T-helper 1 cell treated with Interleukin-12 subunit alpha and Interleukin-12 subunit beta and Interleukin-4 antibody, amounts not matched to agents 30 μg/mL and 1 μg/mL, for 36 hours (primary cell): ENCODE measurements at regions not wholly inside any gene's neighbourhood (a gene's known extent, or its start where the extent isn't known, plus 50 kb on each side); places are given as distances from the start of the nearest gene placed in this dataset.

ENCODE experiments used
- H3K27ac Mint-ChIP-seq: one replicate; pipeline ENCODE4 v1.8.0; 2021; ENCODE audit warnings: mild to moderate bottlenecking, mixed read lengths
- H3K27me3 Mint-ChIP-seq: one replicate; pipeline ENCODE4 v1.8.0; 2021; ENCODE audit warnings: low read depth, mixed read lengths
- H3K36me3 Mint-ChIP-seq: one replicate; pipeline ENCODE4 v1.8.0; 2021; ENCODE audit warnings: low read depth, mixed read lengths
- H3K4me1 Mint-ChIP-seq: one replicate; pipeline ENCODE4 v1.8.0; 2021; ENCODE audit warnings: low read depth, mixed read lengths
- H3K4me3 Mint-ChIP-seq: one replicate; pipeline ENCODE4 v1.8.0; 2021; ENCODE audit warnings: mild to moderate bottlenecking, moderate library complexity, mixed read lengths
- H3K9me3 Mint-ChIP-seq: one replicate; pipeline ENCODE4 v1.8.0; 2021; ENCODE audit warnings: mixed read lengths

- Mint-ChIP-seq H3K27ac (peak overlapping the region; percentile 22), H3K27me3 (peaks cover 75% of the 10 kb centered on the region), H3K9me3 (no peaks in the 10 kb centered on the region), H3K4me3 (peak overlapping the region; percentile 36), H3K4me1 (peaks cover 2% of the 10 kb centered on the region), H3K36me3 (no peaks in the 10 kb centered on the region)
Measured at GRCh38 chr2:45168711-45169338, 159.6 kb upstream of the SIX2 start.

GRCh38 chr2:45167920-45168629, 158.8 kb upstream of the SIX2 start:
- no peaks in the 10 kb centered on the region for H3K36me3 Mint-ChIP-seq
- peaks cover 70% of the 10 kb centered on the region for H3K27me3 Mint-ChIP-seq
- no peak overlapping the region for H3K4me3 Mint-ChIP-seq
- H3K9me3 Mint-ChIP-seq = no peaks in the 10 kb centered on the region
- no peak overlapping the region for H3K27ac Mint-ChIP-seq
- peaks cover 2% of the 10 kb centered on the region for H3K4me1 Mint-ChIP-seq

GRCh38 chr2:45166229-45166890, 157.1 kb upstream of the SIX2 start:
- Mint-ChIP-seq H3K4me1 (peaks cover 2% of the 10 kb centered on the region), H3K27me3 (peaks cover 62% of the 10 kb centered on the region), H3K36me3 (no peaks in the 10 kb centered on the region), H3K27ac (no peak overlapping the region), H3K9me3 (no peaks in the 10 kb centered on the region), H3K4me3 (no peak overlapping the region)

GRCh38 chr2:45162711-45163110, 153.5 kb upstream of the SIX2 start:
- H3K4me1 Mint-ChIP-seq = no peaks in the 10 kb centered on the region
- H3K4me3 Mint-ChIP-seq = no peak overlapping the region
- peaks cover 42% of the 10 kb centered on the region for H3K27me3 Mint-ChIP-seq
- H3K27ac Mint-ChIP-seq = no peak overlapping the region
- no peaks in the 10 kb centered on the region for H3K9me3 Mint-ChIP-seq
- H3K36me3 Mint-ChIP-seq = no peaks in the 10 kb centered on the region

- Mint-ChIP-seq H3K9me3 (no peaks in the 10 kb centered on the region), H3K4me3 (no peak overlapping the region), H3K4me1 (no peaks in the 10 kb centered on the region), H3K36me3 (no peaks in the 10 kb centered on the region), H3K27me3 (peaks cover 6% of the 10 kb centered on the region), H3K27ac (no peak overlapping the region)
Measured at GRCh38 chr2:45156605-45157004, 147.4 kb upstream of the SIX2 start.

- Mint-ChIP-seq H3K27ac (no peak overlapping the region), H3K27me3 (peaks cover 6% of the 10 kb centered on the region), H3K4me1 (no peaks in the 10 kb centered on the region), H3K9me3 (no peaks in the 10 kb centered on the region), H3K36me3 (no peaks in the 10 kb centered on the region), H3K4me3 (no peak overlapping the region)
Measured at GRCh38 chr2:45154606-45155155, 145.4 kb upstream of the SIX2 start.

- Mint-ChIP-seq H3K27me3 (peaks cover 6% of the 10 kb centered on the region), H3K4me1 (no peaks in the 10 kb centered on the region), H3K9me3 (no peaks in the 10 kb centered on the region), H3K4me3 (no peak overlapping the region), H3K27ac (no peak overlapping the region), H3K36me3 (no peaks in the 10 kb centered on the region)
Measured at GRCh38 chr2:45154144-45154543, 144.9 kb upstream of the SIX2 start.

- no peak overlapping the region for H3K27ac Mint-ChIP-seq
- no peaks in the 10 kb centered on the region for H3K4me1 Mint-ChIP-seq
- H3K27me3 Mint-ChIP-seq = peaks cover 9% of the 10 kb centered on the region
- no peaks in the 10 kb centered on the region for H3K9me3 Mint-ChIP-seq
- no peak overlapping the region for H3K4me3 Mint-ChIP-seq
- H3K36me3 Mint-ChIP-seq = no peaks in the 10 kb centered on the region
Measured at GRCh38 chr2:45153121-45153520, 143.9 kb upstream of the SIX2 start.

- H3K27me3 Mint-ChIP-seq = peaks cover 12% of the 10 kb centered on the region
- H3K36me3 Mint-ChIP-seq = no peaks in the 10 kb centered on the region
- H3K4me3 Mint-ChIP-seq = no peak overlapping the region
- H3K4me1 Mint-ChIP-seq = no peaks in the 10 kb centered on the region
- H3K27ac Mint-ChIP-seq = no peak overlapping the region
- no peaks in the 10 kb centered on the region for H3K9me3 Mint-ChIP-seq
Measured at GRCh38 chr2:45152691-45153090, 143.4 kb upstream of the SIX2 start.

GRCh38 chr2:45145073-45145899, 136.0 kb upstream of the SIX2 start:
- peaks cover 40% of the 10 kb centered on the region for H3K27me3 Mint-ChIP-seq
- no peak overlapping the region for H3K27ac Mint-ChIP-seq
- H3K36me3 Mint-ChIP-seq = no peaks in the 10 kb centered on the region
- peaks cover 3% of the 10 kb centered on the region for H3K9me3 Mint-ChIP-seq
- no peaks in the 10 kb centered on the region for H3K4me1 Mint-ChIP-seq
- no peak overlapping the region for H3K4me3 Mint-ChIP-seq

- H3K9me3 Mint-ChIP-seq = peaks cover 3% of the 10 kb centered on the region
- H3K4me1 Mint-ChIP-seq = no peaks in the 10 kb centered on the region
- no peak overlapping the region for H3K4me3 Mint-ChIP-seq
- H3K27ac Mint-ChIP-seq = no peak overlapping the region
- no peaks in the 10 kb centered on the region for H3K36me3 Mint-ChIP-seq
- H3K27me3 Mint-ChIP-seq = peaks cover 34% of the 10 kb centered on the region
Measured at GRCh38 chr2:45141883-45142866, 132.9 kb upstream of the SIX2 start.

GRCh38 chr2:45140675-45141074, 131.4 kb upstream of the SIX2 start:
- Mint-ChIP-seq H3K36me3 (no peaks in the 10 kb centered on the region), H3K27ac (no peak overlapping the region), H3K27me3 (peaks cover 25% of the 10 kb centered on the region), H3K4me3 (no peak overlapping the region), H3K4me1 (no peaks in the 10 kb centered on the region), H3K9me3 (no peaks in the 10 kb centered on the region)

GRCh38 chr2:45138904-45139303, 129.7 kb upstream of the SIX2 start:
- H3K36me3 Mint-ChIP-seq = no peaks in the 10 kb centered on the region
- H3K4me3 Mint-ChIP-seq = no peak overlapping the region
- no peaks in the 10 kb centered on the region for H3K9me3 Mint-ChIP-seq
- H3K27ac Mint-ChIP-seq = no peak overlapping the region
- H3K27me3 Mint-ChIP-seq = peaks cover 13% of the 10 kb centered on the region
- H3K4me1 Mint-ChIP-seq = no peaks in the 10 kb centered on the region
